ENCODE measurements at regions not wholly inside any gene's neighbourhood (a gene's known extent, or its start where the extent isn't known, plus 50 kb on each side); places are given as distances from the start of the nearest gene placed in this dataset.

DNA sequence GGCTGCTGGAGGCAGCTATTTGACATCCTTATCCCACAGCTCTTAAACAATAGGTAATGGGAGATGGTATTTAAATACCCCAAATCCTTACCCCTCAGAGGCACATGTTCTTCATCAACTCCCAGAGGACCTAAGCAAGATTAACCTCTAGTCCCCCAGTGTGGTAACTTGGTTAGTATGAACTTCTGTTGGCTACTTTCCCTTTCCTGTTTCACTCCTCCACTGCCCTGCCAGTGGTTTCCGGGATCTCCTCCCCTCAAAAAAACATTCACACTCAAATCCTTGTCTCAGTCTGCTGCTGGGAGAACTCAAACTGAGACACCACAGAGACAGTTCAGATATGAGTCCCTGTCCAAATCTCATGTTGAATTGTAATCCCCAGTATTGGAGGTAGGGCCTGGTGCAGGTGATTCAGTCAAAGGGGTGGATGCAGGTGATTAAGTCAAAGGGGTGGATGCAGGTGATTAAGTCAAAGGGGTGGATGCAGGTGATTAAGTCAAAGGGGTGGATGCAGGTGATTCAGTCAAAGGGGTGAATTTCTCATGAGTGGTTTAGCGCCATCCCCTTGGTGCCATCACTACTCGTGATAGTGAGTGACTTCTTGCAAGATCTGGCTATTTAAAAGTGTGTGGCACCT, 335.0 kb upstream of the CTNNB1 start:
- no peaks in the 10 kb centered on the region for H3K36me3 ChIP-seq (ENCODE audit: control insufficient read depth, insufficient read depth, low read length)
- H3K27me3 ChIP-seq (ENCODE audit: control insufficient read depth, insufficient read depth, low read length), result no peaks in the 10 kb centered on the region
- peaks cover 7% of the 10 kb centered on the region for H3K4me1 ChIP-seq (ENCODE audit: control insufficient read depth, insufficient read depth, low read length)
- WGBS (ENCODE audit: insufficient coverage), result 86% methylated on average over 1 of the region's 3 CpGs
- H3K9me3 ChIP-seq (ENCODE audit: control insufficient read depth, insufficient read depth, low read length), result no peaks in the 10 kb centered on the region
- no peak for DNase-seq (ENCODE audit: low read depth in 4 of 6, low spot score in 6 of 6)
- H3K27ac ChIP-seq (ENCODE audit: low read depth, low read length), result no peak overlapping the region
- no peak overlapping the region for H3K4me3 ChIP-seq (ENCODE audit: low read depth, low read length)

DNA sequence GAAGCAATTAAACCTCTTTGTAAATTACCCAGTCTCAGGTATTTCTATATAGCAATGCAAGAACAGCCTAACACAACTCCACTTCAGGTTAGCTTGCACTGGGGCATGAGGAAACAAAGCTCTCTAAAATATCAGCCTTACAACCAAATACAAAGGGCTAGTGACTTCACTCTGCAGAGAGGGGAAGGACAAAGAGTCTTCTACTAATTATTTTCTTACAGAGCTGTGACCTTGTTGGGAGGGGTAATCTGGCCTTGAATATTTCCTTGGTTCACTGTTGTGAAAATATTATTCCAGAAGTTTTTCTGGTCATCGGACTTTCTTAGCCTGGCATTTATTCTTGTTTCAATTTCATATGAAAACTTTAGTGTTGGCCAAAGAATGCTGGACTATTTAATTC, 334.4 kb upstream of the CTNNB1 start:
- Histone ChIP-seq H3K4me3 (ENCODE audit: low read depth, low read length) (no peak overlapping the region), H3K4me1 (ENCODE audit: control insufficient read depth, insufficient read depth, low read length) (peaks cover 11% of the 10 kb centered on the region), H3K36me3 (ENCODE audit: control insufficient read depth, insufficient read depth, low read length) (no peaks in the 10 kb centered on the region), H3K27me3 (ENCODE audit: control insufficient read depth, insufficient read depth, low read length) (no peaks in the 10 kb centered on the region), H3K9me3 (ENCODE audit: control insufficient read depth, insufficient read depth, low read length) (no peaks in the 10 kb centered on the region), H3K27ac (ENCODE audit: low read depth, low read length) (no peak overlapping the region)
- no CpG with 5 or more reads among the region's 1 CpG for WGBS (ENCODE audit: insufficient coverage)
- DNase-seq (ENCODE audit: low read depth in 4 of 6, low spot score in 6 of 6), result no peak

DNA sequence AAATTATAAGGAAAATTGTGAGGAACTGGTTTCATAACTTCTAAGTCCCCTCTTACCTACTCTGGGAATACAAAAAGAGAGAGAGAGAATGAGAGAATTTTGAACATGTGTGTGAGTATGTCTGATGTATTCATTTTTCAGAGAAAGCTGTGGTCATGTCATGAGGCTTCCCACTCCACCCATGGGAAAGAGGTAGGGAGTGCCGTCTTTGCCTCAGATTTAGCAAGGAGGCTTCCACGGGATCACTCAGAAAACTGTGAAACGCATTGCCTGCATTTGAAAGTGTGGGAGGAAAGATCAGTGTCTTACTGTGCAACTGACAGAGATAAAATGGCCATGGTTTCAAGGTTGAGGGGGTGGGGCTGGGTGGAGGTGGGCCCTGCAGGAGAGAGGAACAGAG, 331.5 kb upstream of the CTNNB1 start:
- H3K9me3 ChIP-seq (ENCODE audit: control insufficient read depth, insufficient read depth, low read length), result no peaks in the 10 kb centered on the region
- DNase-seq (ENCODE audit: low read depth in 4 of 6, low spot score in 6 of 6), result no peak
- WGBS (ENCODE audit: insufficient coverage), result 95% methylated on average over 3 of the region's 3 CpGs
- no peak overlapping the region for H3K27ac ChIP-seq (ENCODE audit: low read depth, low read length)
- peaks cover 21% of the 10 kb centered on the region for H3K4me1 ChIP-seq (ENCODE audit: control insufficient read depth, insufficient read depth, low read length)
- no peak overlapping the region for H3K4me3 ChIP-seq (ENCODE audit: low read depth, low read length)
- no peaks in the 10 kb centered on the region for H3K36me3 ChIP-seq (ENCODE audit: control insufficient read depth, insufficient read depth, low read length)
- no peaks in the 10 kb centered on the region for H3K27me3 ChIP-seq (ENCODE audit: control insufficient read depth, insufficient read depth, low read length)

DNA sequence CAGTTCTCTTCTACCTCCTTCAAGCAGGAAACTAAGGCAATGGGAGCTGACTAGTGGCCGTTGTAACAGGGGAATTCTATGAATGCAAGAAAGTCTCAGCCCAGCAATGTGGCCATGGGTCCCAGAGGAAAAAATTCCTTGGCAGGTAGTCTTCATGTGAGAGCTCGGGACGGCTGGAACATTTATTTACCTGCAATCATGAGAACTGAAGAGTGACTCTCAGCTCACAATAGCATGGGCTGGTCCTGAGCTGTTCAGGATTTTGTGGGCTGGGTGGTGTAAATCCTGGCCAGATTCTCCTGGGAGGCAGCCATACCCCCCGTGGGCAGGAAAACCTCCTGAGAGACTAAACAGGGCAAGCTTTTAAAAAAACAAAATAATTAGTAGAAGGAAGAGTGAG, 330.3 kb upstream of the CTNNB1 start:
- no peaks in the 10 kb centered on the region for H3K9me3 ChIP-seq (ENCODE audit: control insufficient read depth, insufficient read depth, low read length)
- 50% methylated on average over 1 of the region's 4 CpGs for WGBS (ENCODE audit: insufficient coverage)
- no peak overlapping the region for H3K27ac ChIP-seq (ENCODE audit: low read depth, low read length)

DNA sequence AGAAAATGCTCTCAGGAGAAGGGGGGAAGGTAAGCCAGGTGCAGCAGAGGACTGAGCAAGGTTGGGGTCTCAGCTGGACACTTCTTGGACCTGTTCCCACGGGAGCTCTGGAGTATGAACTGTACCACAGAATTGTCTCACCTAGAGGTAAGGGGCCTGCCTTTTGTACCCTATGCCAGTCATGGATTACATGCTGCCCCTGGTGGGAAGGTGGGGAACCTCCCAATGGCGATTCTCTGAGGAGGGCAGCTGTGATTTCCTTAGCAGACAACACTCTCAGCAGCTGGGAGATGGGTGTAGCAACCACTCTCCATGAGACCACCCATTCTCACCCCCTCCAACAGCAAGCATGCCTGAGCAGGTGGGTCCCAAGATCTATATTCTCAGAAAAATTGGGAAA, 329.4 kb upstream of the CTNNB1 start:
- no peaks in the 10 kb centered on the region for H3K36me3 ChIP-seq (ENCODE audit: control insufficient read depth, insufficient read depth, low read length)
- no peaks in the 10 kb centered on the region for H3K9me3 ChIP-seq (ENCODE audit: control insufficient read depth, insufficient read depth, low read length)
- no peak overlapping the region for H3K4me3 ChIP-seq (ENCODE audit: low read depth, low read length)
- H3K27me3 ChIP-seq (ENCODE audit: control insufficient read depth, insufficient read depth, low read length), result no peaks in the 10 kb centered on the region
- no peak overlapping the region for H3K27ac ChIP-seq (ENCODE audit: low read depth, low read length)
- peaks cover 21% of the 10 kb centered on the region for H3K4me1 ChIP-seq (ENCODE audit: control insufficient read depth, insufficient read depth, low read length)
- WGBS (ENCODE audit: insufficient coverage), result no CpG with 5 or more reads among the region's 2 CpGs
- DNase-seq (ENCODE audit: low read depth in 4 of 6, low spot score in 6 of 6), result no peak

More for the DNA sequence above, 330.3 kb upstream of the CTNNB1 start:
- Histone ChIP-seq H3K4me1 (ENCODE audit: control insufficient read depth, insufficient read depth, low read length) (peaks cover 21% of the 10 kb centered on the region), H3K36me3 (ENCODE audit: control insufficient read depth, insufficient read depth, low read length) (no peaks in the 10 kb centered on the region), H3K4me3 (ENCODE audit: low read depth, low read length) (no peak overlapping the region), H3K27me3 (ENCODE audit: control insufficient read depth, insufficient read depth, low read length) (no peaks in the 10 kb centered on the region)
- peak in 1 of 6 donors; percentile 58 for DNase-seq (ENCODE audit: low read depth in 4 of 6, low spot score in 6 of 6)

DNA sequence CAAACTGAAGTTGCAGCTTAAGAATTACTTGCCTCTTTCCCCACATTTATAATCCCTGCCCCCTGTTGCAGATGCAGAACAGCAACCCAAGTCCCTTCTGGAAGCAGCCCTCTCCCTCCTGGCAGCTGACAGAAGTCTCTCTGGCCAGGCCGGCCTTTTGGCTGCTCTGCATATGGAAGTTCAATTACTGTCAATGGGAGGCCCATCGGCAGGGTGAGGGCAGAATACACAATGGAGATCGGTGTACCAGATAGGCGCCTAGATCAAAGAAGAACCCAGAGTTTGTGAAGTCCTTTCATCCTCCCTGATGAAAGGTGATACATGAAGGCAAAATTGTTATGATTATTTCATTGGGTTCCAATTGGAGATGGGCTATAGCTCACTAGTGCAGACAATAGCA, 327.9 kb upstream of the CTNNB1 start:
- DNase-seq (ENCODE audit: low read depth in 4 of 6, low spot score in 6 of 6), result peak in 1 of 6 donors; percentile 47
- Histone ChIP-seq H3K36me3 (ENCODE audit: control insufficient read depth, insufficient read depth, low read length) (no peaks in the 10 kb centered on the region), H3K27ac (ENCODE audit: low read depth, low read length) (no peak overlapping the region), H3K4me3 (ENCODE audit: low read depth, low read length) (no peak overlapping the region), H3K4me1 (ENCODE audit: control insufficient read depth, insufficient read depth, low read length) (peaks cover 21% of the 10 kb centered on the region), H3K27me3 (ENCODE audit: control insufficient read depth, insufficient read depth, low read length) (no peaks in the 10 kb centered on the region), H3K9me3 (ENCODE audit: control insufficient read depth, insufficient read depth, low read length) (no peaks in the 10 kb centered on the region)
- WGBS (ENCODE audit: insufficient coverage), result 19% methylated on average over 3 of the region's 4 CpGs

DNA sequence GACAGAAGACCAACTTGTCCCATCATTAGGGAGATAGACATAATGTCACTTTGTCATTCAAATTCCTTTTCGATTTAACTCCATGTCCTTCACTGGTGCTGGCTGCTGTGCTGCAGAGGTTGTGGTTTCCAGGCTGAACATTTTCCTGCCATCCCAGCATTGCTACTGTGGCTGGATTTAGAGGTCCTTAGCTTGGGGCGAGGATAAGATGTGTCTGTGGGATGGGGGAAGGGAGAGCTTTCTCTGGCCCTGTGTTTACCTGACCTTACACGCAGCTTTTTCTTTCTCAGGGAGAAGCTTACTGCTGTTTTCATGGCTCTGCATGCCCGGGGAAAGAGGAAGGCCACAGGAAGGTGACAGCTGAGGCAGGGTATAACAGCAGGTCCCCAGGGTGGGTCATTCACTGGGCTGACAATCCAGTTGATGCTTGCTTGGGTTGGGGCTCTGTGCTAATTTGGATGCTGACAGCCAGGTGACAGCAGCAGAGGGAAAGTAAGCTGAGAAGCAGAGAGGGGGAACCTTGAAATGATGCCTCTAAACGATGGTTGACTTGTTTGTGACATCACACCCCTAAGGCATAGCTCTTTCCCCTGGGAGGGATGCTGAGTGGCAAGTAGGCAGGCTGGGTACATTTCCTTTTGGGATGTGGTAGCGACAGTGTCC, 326.9 kb upstream of the CTNNB1 start:
- Histone ChIP-seq H3K27ac (ENCODE audit: low read depth, low read length) (no peak overlapping the region), H3K4me3 (ENCODE audit: low read depth, low read length) (no peak overlapping the region), H3K9me3 (ENCODE audit: control insufficient read depth, insufficient read depth, low read length) (no peaks in the 10 kb centered on the region), H3K36me3 (ENCODE audit: control insufficient read depth, insufficient read depth, low read length) (no peaks in the 10 kb centered on the region), H3K4me1 (ENCODE audit: control insufficient read depth, insufficient read depth, low read length) (peaks cover 21% of the 10 kb centered on the region), H3K27me3 (ENCODE audit: control insufficient read depth, insufficient read depth, low read length) (no peaks in the 10 kb centered on the region)
- 86% methylated on average over 2 of the region's 6 CpGs for WGBS (ENCODE audit: insufficient coverage)
- DNase-seq (ENCODE audit: low read depth in 4 of 6, low spot score in 6 of 6), result no peak

DNA sequence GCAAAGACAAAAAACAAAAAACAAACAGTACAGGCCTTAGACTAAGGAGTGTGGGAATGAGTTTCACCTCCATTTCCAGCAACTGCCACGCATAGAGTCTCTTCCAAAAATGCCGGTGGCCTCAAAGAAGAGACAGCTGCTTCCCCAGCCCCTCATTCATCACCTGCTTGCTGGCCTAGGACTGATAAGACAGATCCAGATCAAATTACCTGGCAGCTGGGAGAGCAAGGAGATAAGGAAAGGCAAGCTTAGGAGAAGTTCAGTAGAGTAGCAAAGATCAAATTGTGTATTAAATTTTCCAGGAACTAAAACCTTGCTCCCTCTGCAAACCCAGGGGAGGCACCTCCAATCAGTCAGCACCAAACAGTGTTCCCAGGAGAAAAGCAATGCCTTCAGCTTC, 325.8 kb upstream of the CTNNB1 start:
- Histone ChIP-seq H3K36me3 (ENCODE audit: control insufficient read depth, insufficient read depth, low read length) (no peaks in the 10 kb centered on the region), H3K27me3 (ENCODE audit: control insufficient read depth, insufficient read depth, low read length) (no peaks in the 10 kb centered on the region), H3K27ac (ENCODE audit: low read depth, low read length) (no peak overlapping the region), H3K9me3 (ENCODE audit: control insufficient read depth, insufficient read depth, low read length) (no peaks in the 10 kb centered on the region), H3K4me1 (ENCODE audit: control insufficient read depth, insufficient read depth, low read length) (peaks cover 29% of the 10 kb centered on the region), H3K4me3 (ENCODE audit: low read depth, low read length) (no peak overlapping the region)
- DNase-seq (ENCODE audit: low read depth in 4 of 6, low spot score in 6 of 6), result no peak
- 100% methylated on average over 1 of the region's 2 CpGs for WGBS (ENCODE audit: insufficient coverage)

DNA sequence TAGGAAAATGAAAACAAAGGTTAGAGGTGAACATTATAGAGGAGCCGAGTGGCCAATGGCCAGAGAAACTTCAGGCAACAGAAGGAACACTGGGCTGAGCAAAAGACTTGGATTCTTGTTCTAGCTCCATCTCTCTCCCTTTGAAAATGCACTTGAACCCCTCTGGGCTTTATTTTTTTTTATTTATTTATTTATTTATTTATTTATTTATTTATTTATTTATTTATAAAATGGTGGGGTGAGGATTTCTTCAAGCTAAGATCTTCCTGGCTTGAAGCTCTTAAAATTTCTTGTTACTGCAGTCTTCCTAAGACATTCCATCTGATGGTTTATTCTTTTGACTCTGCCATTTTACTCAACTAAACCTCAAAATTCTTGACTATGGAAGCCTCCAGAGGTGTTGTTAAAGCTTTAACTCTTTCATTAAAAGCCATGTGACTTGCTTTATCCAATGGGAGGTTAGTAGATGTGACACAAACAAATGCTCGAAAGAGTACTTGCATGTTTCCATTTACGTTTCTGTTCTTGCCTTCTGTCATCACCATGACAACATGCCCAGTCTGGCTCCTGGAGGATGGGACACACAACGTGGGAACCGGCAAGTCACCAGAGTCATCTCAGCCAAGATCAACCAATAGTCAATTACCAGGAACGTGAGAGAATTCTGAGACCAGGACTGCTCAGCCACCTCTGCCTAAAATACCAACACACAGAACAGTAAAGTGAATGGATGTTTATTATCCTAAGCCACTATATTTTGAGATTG, 325.2 kb upstream of the CTNNB1 start:
- Histone ChIP-seq H3K4me3 (ENCODE audit: low read depth, low read length) (no peak overlapping the region), H3K27ac (ENCODE audit: low read depth, low read length) (no peak overlapping the region), H3K9me3 (ENCODE audit: control insufficient read depth, insufficient read depth, low read length) (no peaks in the 10 kb centered on the region), H3K4me1 (ENCODE audit: control insufficient read depth, insufficient read depth, low read length) (peaks cover 24% of the 10 kb centered on the region), H3K27me3 (ENCODE audit: control insufficient read depth, insufficient read depth, low read length) (no peaks in the 10 kb centered on the region), H3K36me3 (ENCODE audit: control insufficient read depth, insufficient read depth, low read length) (no peaks in the 10 kb centered on the region)
- DNase-seq (ENCODE audit: low read depth in 4 of 6, low spot score in 6 of 6), result no peak
- 40% methylated on average over 1 of the region's 6 CpGs for WGBS (ENCODE audit: insufficient coverage)

Data from spinal cord (tissue), 9 donors.